ENCODE measurements at regions not wholly inside any gene's neighbourhood (a gene's known extent, or its start where the extent isn't known, plus 50 kb on each side); places are given as distances from the start of the nearest gene placed in this dataset.

GRCh38 chr3:102085431-102086176 lies 236.3 kb downstream of the NFKBIZ start:
- no peak for DNase-seq

DNA sequence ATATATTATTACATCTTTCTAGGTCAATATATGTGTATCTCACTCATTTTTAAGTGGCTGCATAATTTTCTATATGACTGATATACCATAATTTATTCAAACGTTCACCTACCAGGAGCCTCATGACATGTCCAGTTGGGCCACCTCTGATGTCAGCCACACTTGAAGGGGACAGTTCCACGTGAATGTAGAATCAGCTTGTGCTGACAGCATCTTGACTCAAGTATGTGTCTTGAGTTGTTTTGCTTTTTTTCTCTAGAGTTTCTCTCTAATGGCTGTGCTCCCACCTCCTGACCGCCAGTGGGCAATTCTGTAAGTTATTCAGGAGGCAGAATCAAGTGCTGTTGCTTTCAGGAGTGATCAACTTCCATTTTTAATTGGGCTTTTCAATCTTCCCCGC lies 237.9 kb downstream of the NFKBIZ start:
- no peak for DNase-seq

DNA sequence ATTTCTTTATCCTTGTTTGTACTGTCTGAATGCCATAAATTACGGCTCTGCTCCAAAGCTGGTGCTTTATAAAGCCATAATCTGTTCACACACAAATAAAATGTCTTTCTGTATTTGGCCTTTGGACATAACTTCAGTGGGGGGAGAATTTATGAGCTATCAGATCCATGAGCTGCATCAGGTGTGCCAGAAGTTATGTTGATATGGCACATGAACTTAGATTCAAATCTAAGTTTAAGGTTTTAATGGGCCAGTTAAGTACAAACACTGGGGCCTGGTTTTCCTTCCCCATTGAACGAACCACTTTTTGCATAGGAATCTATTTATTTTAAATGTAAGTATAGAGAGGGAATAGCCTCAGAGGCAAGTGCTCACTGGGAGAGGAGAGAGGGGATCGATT lies 239.9 kb downstream of the NFKBIZ start:
- no peak for DNase-seq

DNA sequence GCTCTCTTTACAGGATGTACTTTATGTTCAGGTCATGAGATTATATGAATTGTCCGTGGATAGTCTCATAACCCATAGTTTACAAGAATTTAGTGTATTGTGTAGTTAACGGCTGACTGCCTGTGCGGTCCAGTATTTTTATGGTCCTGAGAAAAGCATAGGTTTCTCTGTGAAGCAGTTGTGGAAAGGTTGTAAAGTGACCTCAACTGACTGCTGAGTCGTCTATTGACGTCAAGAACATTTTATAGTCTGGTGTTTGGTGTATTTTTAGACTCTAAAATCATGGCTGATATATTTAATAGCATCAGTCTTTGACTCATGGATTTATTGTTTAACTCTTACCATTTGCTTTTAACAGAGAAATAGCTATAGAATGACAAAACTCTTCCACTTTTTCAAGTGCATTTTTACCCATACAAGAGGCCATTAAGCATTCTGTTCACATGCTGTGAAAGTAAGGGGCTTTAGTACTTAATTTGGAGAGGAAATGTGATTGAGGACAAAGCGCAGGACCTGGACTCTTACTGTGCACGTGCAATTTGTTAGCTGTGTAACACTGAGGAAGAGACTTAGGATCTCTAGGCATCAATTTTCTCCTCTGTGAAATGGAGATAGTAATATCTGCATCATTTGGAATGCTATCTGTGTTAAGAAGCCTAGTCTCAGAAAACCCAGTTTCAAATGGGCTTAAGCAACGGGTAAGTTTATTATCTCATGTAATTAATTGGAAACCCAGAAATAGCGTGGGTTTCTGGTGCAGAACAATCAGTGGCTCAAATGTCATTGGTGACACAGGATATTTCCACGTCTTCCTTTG lies 240.8 kb downstream of the NFKBIZ start:
- no peak for DNase-seq

DNA sequence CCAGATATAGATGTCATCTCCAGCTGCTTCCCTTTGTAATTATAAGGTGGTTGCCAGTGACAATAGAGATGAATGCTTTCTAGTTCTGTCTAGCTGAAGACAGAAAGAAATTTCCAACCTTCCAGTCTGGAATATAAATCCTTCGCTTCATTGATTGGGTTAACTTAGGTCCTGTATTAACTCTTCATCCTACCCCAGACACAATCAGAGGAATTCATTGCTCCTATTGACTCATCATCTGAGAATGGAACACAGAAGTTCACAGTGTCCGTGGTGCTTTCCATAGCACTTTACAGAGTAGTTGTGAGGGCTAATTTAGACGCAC lies 241.4 kb downstream of the NFKBIZ start:
- DNase-seq, result peak in 1 of 2 donors; percentile 46

GRCh38 chr3:102091358-102091757 lies 242.0 kb downstream of the NFKBIZ start:
- no peak for DNase-seq

GRCh38 chr3:102092617-102093466 lies 243.5 kb downstream of the NFKBIZ start:
- peak in 1 of 2 donors; percentile 79 for DNase-seq

DNA sequence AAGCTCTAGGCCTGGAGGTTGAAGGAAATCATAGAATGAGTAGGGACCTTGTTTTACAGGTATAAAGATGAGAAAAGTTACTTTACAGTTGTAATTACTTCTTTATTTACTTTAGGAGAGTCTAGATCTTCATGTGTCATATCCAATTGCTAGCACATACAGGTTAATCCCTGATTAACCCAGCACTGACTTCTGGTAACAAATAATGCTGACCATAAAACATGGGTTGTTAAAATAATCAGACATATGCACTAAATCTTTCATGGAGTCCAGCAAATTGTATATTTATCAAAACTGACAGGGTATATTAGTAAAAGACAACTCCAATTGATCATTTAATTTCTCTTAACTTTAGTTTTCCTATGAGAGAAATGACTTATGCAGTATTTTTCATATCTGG lies 245.2 kb downstream of the NFKBIZ start:
- no peak for DNase-seq

- no peak for DNase-seq
These were observed 246.1 kb downstream of the NFKBIZ start for GRCh38 chr3:102095383-102095782.

DNA sequence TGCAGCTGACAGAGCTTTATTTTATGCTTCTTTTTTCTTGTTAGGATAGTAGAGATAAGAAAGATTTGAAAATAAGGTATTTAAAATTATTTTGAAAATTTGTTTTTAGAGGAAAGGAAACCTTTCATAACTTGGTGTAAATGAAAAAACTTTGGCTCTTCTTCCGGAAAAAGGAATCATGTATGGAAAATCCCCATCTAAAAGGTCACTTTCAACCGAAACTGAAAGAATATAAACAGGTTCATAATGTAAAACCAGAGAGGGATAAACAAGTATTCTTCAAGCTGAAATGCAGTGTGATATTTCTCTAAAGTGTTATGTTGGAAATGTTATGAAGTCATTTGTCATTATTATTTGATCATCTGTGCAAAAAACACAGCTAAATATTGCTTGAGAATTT lies 246.8 kb downstream of the NFKBIZ start:
- no peak for DNase-seq

GRCh38 chr3:102098130-102098885 lies 249.0 kb downstream of the NFKBIZ start:
- no peak for DNase-seq

GRCh38 chr3:102099913-102100312 lies 250.6 kb downstream of the NFKBIZ start:
- no peak for DNase-seq

GRCh38 chr3:102102394-102102793 lies 253.1 kb downstream of the NFKBIZ start:
- DNase-seq, result no peak

DNA sequence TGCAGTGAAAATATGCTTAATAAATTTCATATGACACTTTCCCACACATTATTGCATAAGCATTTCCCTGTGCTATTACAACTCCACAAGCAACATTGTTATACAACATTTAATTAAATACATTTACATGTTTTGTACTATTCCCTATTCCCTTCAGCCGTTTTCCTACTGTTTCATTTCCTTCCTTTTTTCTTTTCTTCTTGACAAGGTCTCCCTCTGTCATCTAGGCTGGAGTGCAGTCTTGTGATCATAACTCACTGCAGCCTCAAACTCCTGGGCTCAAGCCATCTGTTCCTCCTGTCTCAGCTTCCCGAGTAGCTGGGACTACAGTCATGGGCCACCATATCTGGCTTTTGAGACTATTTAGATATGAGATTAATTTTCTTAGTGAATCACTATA lies 254.7 kb downstream of the NFKBIZ start:
- no peak for DNase-seq

DNA sequence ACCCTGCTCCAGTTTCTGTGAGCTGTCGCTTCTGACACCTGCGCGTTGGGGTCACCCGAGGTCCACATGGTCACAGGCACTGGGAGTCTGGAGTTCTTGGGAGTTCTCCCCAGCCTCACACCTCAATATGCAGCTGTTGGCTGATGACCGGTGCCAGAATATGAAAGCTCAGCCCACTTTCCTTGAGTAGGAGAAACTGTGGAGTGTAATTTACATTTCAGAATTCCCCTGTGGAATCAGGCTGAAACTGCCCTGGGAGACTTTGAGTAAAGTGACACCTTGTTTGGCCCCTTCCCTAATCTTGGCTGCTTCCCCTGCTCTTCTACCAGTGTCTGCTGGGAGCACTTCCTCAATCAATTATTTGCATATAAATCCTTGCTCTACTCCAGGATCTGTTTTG lies 255.9 kb downstream of the NFKBIZ start:
- no peak for DNase-seq

DNA sequence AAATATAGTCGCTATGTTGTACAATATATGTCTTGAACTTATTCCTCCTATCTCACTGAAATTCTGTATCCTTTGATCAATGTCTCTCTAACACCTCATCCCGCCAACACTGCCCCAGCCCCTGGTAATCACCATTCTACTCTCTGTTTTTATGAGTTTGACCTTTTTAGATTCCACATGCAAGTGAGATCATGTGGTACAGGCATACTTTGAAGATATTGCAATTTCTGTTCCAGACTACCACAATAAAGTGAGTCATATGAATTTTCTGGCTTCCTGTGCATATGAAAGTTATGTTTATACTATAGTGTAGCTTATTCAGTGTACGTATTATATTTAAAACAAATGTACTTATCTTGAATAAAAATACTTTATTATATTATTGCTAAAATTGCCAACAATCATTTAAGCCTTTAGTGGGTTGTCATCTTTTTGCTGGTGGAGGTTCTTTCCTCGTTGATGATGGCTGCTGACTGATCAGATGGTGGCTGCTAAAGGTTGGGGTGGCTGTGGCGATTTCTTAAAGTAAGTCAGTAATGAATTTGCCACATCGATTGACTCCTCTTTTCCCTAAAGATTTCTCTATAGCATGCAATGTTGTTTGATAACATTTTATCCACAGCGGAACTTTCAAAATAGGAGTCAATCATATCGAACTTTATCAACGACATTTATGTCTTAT lies 257.2 kb downstream of the NFKBIZ start:
- no peak for DNase-seq

GRCh38 chr3:102112704-102113230 lies 263.5 kb downstream of the NFKBIZ start:
- DNase-seq, result no peak

GRCh38 chr3:102113421-102114041 lies 264.2 kb downstream of the NFKBIZ start:
- DNase-seq, result no peak

GRCh38 chr3:102114264-102114979 lies 265.1 kb downstream of the NFKBIZ start:
- DNase-seq, result peak in 1 of 2 donors; percentile 25

GRCh38 chr3:102122527-102122926 lies 273.2 kb downstream of the NFKBIZ start:
- DNase-seq, result no peak

Data from bone marrow (tissue), 2 donors.